SK-N-SH treated with all-trans-retinoic acid at 6 μM for 48 hours (cell line): ENCODE measurements at regions not wholly inside any gene's neighbourhood (a gene's known extent, or its start where the extent isn't known, plus 50 kb on each side); places are given as distances from the start of the nearest gene placed in this dataset.

Experiments used
- ESRRG ChIP-seq: fragments of 250-450 bp; sonication (Bioruptor Pico); IDR thresholded peaks from 2 replicates; pipeline ENCODE4 v1.6.1; 2021; ENCODE audit warnings: mild to moderate bottlenecking
- ISL1 ChIP-seq: fragments of 250-450 bp; sonication (Bioruptor Pico); IDR thresholded peaks from 2 replicates; pipeline ENCODE4 v2.1.2; 2022; ENCODE audit warnings: mild to moderate bottlenecking, moderate library complexity
- PATZ1 ChIP-seq: fragments of 250-450 bp; sonication (Bioruptor Pico); IDR thresholded peaks from 2 replicates; pipeline ENCODE4 v1.8.0; 2020; ENCODE audit warnings: mild to moderate bottlenecking, moderate library complexity, borderline replicate concordance
- PPARA ChIP-seq: fragments of 250-450 bp; sonication (Bioruptor Pico); IDR thresholded peaks from 2 replicates; pipeline ENCODE4 v1.5.0; 2020; ENCODE audit warnings: mild to moderate bottlenecking, borderline replicate concordance
- SNAI2 ChIP-seq: fragments of 250-450 bp; sonication (Bioruptor Pico); IDR thresholded peaks from 2 replicates; pipeline ENCODE4 v1.5.0; 2020; ENCODE audit warnings: mild to moderate bottlenecking, moderate library complexity
- ZFP3 ChIP-seq: fragments of 250-450 bp; sonication (Bioruptor Pico); IDR thresholded peaks from 2 replicates; pipeline ENCODE4 v1.5.0; 2020; ENCODE audit warnings: mild to moderate bottlenecking, moderate library complexity
- ZFP30 ChIP-seq: fragments of 450-650 bp; formaldehyde crosslinking; IDR thresholded peaks from 2 replicates; pipeline ENCODE4 v1.5.0; 2022; ENCODE audit warnings: mild to moderate bottlenecking, moderate library complexity
- ZNF565 ChIP-seq: fragments of 450-650 bp; formaldehyde crosslinking; conservative IDR thresholded peaks from 2 replicates; pipeline ENCODE4 v1.5.0; 2020; ENCODE audit warnings: low read depth, mild to moderate bottlenecking, moderate library complexity
- ZNF8 ChIP-seq: fragments of 450-650 bp; formaldehyde crosslinking; IDR thresholded peaks from 2 replicates; pipeline ENCODE4 v1.5.0; 2020; ENCODE audit warnings: mild to moderate bottlenecking, moderate library complexity

GRCh38 chr11:15674756-15675155 lies 560.0 kb downstream of the INSC start:
- TF ChIP-seq PPARA (no peak), SNAI2 (CRISPR knock-in tag) (no peak), ZFP3 (CRISPR knock-in tag) (no peak), ZNF565 (no peak), ZFP30 (CRISPR knock-in tag) (no peak), PATZ1 (CRISPR knock-in tag) (no peak), ESRRG (CRISPR knock-in tag) (no peak), ISL1 (CRISPR knock-in tag) (no peak), ZNF8 (CRISPR knock-in tag) (no peak)
